ENCODE measurements at regions not wholly inside any gene's neighbourhood (a gene's known extent, or its start where the extent isn't known, plus 50 kb on each side); places are given as distances from the start of the nearest gene placed in this dataset.

- CTCF ChIA-PET, result no interaction called here
- no peak for DNase-seq
- POLR2A ChIA-PET, result no interaction called here
- H3K27me3 Mint-ChIP-seq, result no peaks in the 10 kb centered on the region
- intact Hi-C loops (cut with micrococcal nuclease), result no loop called here
- H3K36me3 Mint-ChIP-seq, result no peaks in the 10 kb centered on the region
- H3K9me3 Mint-ChIP-seq, result no peaks in the 10 kb centered on the region
- H3K4me3 Mint-ChIP-seq, result no peak overlapping the region
- H3K4me1 Mint-ChIP-seq (ENCODE audit: low read depth), result peaks cover 14% of the 10 kb centered on the region
- no peak overlapping the region for H3K27ac Mint-ChIP-seq
Observed at GRCh38 chr5:152094716-152095115, 170.1 kb upstream of the GLRA1 start.

DNA sequence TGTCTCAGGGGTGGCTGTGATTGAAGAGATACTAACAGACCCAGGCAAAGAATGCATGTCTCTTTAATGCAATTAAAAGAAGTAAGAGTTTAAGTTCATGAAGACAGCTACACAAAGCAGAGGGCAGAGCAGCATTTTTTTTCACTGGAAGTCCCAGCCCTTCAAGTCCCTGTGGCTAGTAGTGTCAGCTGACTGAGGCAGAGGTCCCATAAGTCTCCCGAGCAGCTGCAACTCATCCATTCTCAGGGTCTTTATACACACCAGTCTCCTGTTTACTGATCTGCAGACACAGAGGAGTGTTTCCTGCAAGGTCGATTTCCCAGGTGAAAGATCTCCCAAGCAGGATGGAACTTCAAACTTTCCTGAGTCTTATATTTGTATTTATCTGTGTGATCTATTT is 169.4 kb upstream of the GLRA1 start:
- Mint-ChIP-seq H3K36me3 (no peaks in the 10 kb centered on the region), H3K9me3 (no peaks in the 10 kb centered on the region), H3K4me1 (ENCODE audit: low read depth) (peaks cover 14% of the 10 kb centered on the region), H3K27ac (no peak overlapping the region), H3K4me3 (no peak overlapping the region), H3K27me3 (no peaks in the 10 kb centered on the region)
- CTCF ChIA-PET, result no interaction called here
- intact Hi-C loops (cut with micrococcal nuclease), result no loop called here
- POLR2A ChIA-PET, result no interaction called here
- no peak for DNase-seq

DNA sequence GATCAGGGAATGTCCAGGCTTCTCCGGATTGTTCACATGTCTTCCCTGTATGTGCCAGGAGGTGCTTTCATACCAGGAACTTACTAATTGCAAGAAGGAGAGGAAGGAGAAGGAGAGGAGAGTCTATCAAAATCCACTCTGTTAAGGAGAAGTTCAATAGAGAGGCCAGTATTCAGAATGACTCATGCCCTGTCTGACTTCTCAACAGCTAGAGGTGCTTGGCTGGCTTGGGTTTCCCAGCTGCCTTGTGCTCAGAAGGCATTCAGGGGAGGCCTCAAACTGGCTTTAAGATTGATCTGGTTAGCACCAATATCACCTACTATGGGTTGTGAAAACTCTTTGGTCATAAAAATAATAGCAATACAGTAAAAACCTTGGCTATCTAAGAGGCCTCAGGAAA is 167.9 kb upstream of the GLRA1 start:
- Mint-ChIP-seq H3K9me3 (no peaks in the 10 kb centered on the region), H3K36me3 (no peaks in the 10 kb centered on the region), H3K4me1 (ENCODE audit: low read depth) (peaks cover 14% of the 10 kb centered on the region)

GRCh38 chr5:152089644-152090043 is 165.0 kb upstream of the GLRA1 start:
- no peaks in the 10 kb centered on the region for H3K9me3 Mint-ChIP-seq

More for the DNA sequence above, 167.9 kb upstream of the GLRA1 start:
- ChIA-PET POLR2A (no interaction called here), CTCF (no interaction called here)
- Mint-ChIP-seq H3K27ac (no peak overlapping the region), H3K4me3 (no peak overlapping the region), H3K27me3 (no peaks in the 10 kb centered on the region)
- intact Hi-C loops (cut with micrococcal nuclease), result no loop called here
- DNase-seq, result no peak

GRCh38 chr5:152086668-152087067 is 162.0 kb upstream of the GLRA1 start:
- Mint-ChIP-seq H3K36me3 (no peaks in the 10 kb centered on the region), H3K27me3 (no peaks in the 10 kb centered on the region), H3K27ac (no peak overlapping the region), H3K4me1 (ENCODE audit: low read depth) (peaks cover 5% of the 10 kb centered on the region), H3K4me3 (no peak overlapping the region), H3K9me3 (no peaks in the 10 kb centered on the region)
- no peak for DNase-seq
- POLR2A ChIA-PET, result no interaction called here
- intact Hi-C loops (cut with micrococcal nuclease), result no loop called here
- CTCF ChIA-PET, result interaction anchor here (0.6 kb wide), 1 partner anchor 196 kb away, joined by 3 read pairs; no protein-coding TSS in a partner anchor

More at GRCh38 chr5:152089644-152090043, 165.0 kb upstream of the GLRA1 start:
- POLR2A ChIA-PET, result no interaction called here
- CTCF ChIA-PET, result no interaction called here
- H3K27ac Mint-ChIP-seq, result no peak overlapping the region
- intact Hi-C loops (cut with micrococcal nuclease), result no loop called here
- peaks cover 5% of the 10 kb centered on the region for H3K4me1 Mint-ChIP-seq (ENCODE audit: low read depth)
- no peaks in the 10 kb centered on the region for H3K36me3 Mint-ChIP-seq
- no peak for DNase-seq
- H3K27me3 Mint-ChIP-seq, result no peaks in the 10 kb centered on the region
- H3K4me3 Mint-ChIP-seq, result no peak overlapping the region

- ChIA-PET POLR2A (no interaction called here), CTCF (interaction anchor here (0.9 kb wide), 1 partner anchor 259 kb away, joined by 3 read pairs; no protein-coding TSS in a partner anchor)
- Mint-ChIP-seq H3K36me3 (no peaks in the 10 kb centered on the region), H3K4me1 (ENCODE audit: low read depth) (no peaks in the 10 kb centered on the region), H3K4me3 (no peak overlapping the region), H3K27me3 (no peaks in the 10 kb centered on the region), H3K9me3 (no peaks in the 10 kb centered on the region), H3K27ac (no peak overlapping the region)
- intact Hi-C loops (cut with micrococcal nuclease), result no loop called here
- no peak for DNase-seq
Observed at GRCh38 chr5:152084476-152084875, 159.8 kb upstream of the GLRA1 start.

- no peak overlapping the region for H3K27ac Mint-ChIP-seq
- CTCF ChIA-PET, result no interaction called here
Observed at GRCh38 chr5:152083231-152083630, 158.6 kb upstream of the GLRA1 start.

GRCh38 chr5:152072091-152072490 is 147.4 kb upstream of the GLRA1 start:
- Mint-ChIP-seq H3K4me3 (no peak overlapping the region), H3K36me3 (no peaks in the 10 kb centered on the region), H3K27ac (no peak overlapping the region), H3K27me3 (no peaks in the 10 kb centered on the region), H3K9me3 (no peaks in the 10 kb centered on the region), H3K4me1 (ENCODE audit: low read depth) (no peaks in the 10 kb centered on the region)
- CTCF ChIA-PET, result no interaction called here
- POLR2A ChIA-PET, result no interaction called here
- DNase-seq, result no peak
- intact Hi-C loops (cut with micrococcal nuclease), result no loop called here

More at GRCh38 chr5:152083231-152083630, 158.6 kb upstream of the GLRA1 start:
- Mint-ChIP-seq H3K4me3 (no peak overlapping the region), H3K9me3 (no peaks in the 10 kb centered on the region), H3K36me3 (no peaks in the 10 kb centered on the region), H3K27me3 (no peaks in the 10 kb centered on the region), H3K4me1 (ENCODE audit: low read depth) (no peaks in the 10 kb centered on the region)
- intact Hi-C loops (cut with micrococcal nuclease), result no loop called here
- POLR2A ChIA-PET, result no interaction called here
- DNase-seq, result no peak

DNA sequence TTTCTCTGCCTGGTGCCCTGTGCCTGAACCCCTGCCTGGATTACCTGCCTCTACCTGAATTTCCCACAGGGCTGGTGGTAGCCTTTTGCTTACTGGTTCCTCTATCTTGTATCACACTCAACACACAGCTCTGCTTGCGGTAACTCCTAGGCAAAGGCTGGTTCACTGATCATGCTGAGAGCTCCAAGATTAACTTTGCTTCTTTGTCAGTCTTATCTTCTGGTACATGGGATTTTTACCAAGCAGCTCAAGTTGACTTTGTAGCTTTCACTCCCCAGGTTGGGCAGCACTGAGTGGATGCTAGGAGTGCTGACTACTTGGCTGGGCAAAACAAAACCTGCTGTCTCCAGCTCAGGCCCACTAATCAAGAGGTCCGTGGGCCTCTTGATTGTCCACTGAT is 145.9 kb upstream of the GLRA1 start:
- H3K4me3 Mint-ChIP-seq, result no peak overlapping the region
- no peaks in the 10 kb centered on the region for H3K36me3 Mint-ChIP-seq
- POLR2A ChIA-PET, result no interaction called here
- H3K4me1 Mint-ChIP-seq (ENCODE audit: low read depth), result no peaks in the 10 kb centered on the region
- CTCF ChIA-PET, result no interaction called here
- intact Hi-C loops (cut with micrococcal nuclease), result no loop called here
- no peaks in the 10 kb centered on the region for H3K27me3 Mint-ChIP-seq
- DNase-seq, result no peak
- no peaks in the 10 kb centered on the region for H3K9me3 Mint-ChIP-seq
- H3K27ac Mint-ChIP-seq, result no peak overlapping the region

- Mint-ChIP-seq H3K27me3 (no peaks in the 10 kb centered on the region), H3K4me3 (no peak overlapping the region), H3K4me1 (ENCODE audit: low read depth) (no peaks in the 10 kb centered on the region), H3K9me3 (no peaks in the 10 kb centered on the region), H3K36me3 (no peaks in the 10 kb centered on the region), H3K27ac (no peak overlapping the region)
- POLR2A ChIA-PET, result no interaction called here
- intact Hi-C loops (cut with micrococcal nuclease), result no loop called here
- CTCF ChIA-PET, result no interaction called here
- DNase-seq, result no peak
Observed at GRCh38 chr5:152066784-152067183, 142.1 kb upstream of the GLRA1 start.

- H3K9me3 Mint-ChIP-seq, result no peaks in the 10 kb centered on the region
- ChIA-PET CTCF (no interaction called here), POLR2A (no interaction called here)
- intact Hi-C loops (cut with micrococcal nuclease), result no loop called here
- no peak overlapping the region for H3K27ac Mint-ChIP-seq
- no peaks in the 10 kb centered on the region for H3K4me1 Mint-ChIP-seq (ENCODE audit: low read depth)
- H3K27me3 Mint-ChIP-seq, result no peaks in the 10 kb centered on the region
- no peaks in the 10 kb centered on the region for H3K36me3 Mint-ChIP-seq
- DNase-seq, result no peak
- no peak overlapping the region for H3K4me3 Mint-ChIP-seq
Observed at GRCh38 chr5:152063004-152063403, 138.4 kb upstream of the GLRA1 start.

DNA sequence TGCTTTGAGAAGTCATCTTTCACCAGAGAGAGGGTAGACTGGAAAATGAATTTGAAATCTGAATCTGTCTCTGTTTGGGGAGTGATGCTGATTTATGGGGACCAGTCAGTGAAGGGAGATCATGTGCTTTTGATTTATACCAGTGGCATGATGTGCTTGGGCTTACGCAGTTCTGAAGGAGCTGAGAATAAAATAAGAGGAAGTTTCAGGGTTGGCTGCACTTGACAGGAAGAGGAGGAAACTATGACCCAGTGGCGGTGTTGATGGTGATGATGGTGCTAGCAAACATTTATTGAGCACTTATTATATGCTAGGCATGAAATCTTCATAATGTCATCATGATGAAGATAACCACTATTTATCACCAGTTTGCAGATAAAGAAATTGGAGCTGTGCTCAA is 136.4 kb upstream of the GLRA1 start:
- POLR2A ChIA-PET, result no interaction called here
- Mint-ChIP-seq H3K36me3 (no peaks in the 10 kb centered on the region), H3K9me3 (no peaks in the 10 kb centered on the region), H3K27ac (no peak overlapping the region), H3K4me1 (ENCODE audit: low read depth) (no peaks in the 10 kb centered on the region), H3K4me3 (no peak overlapping the region), H3K27me3 (no peaks in the 10 kb centered on the region)
- CTCF ChIA-PET, result no interaction called here
- intact Hi-C loops (cut with micrococcal nuclease), result no loop called here
- no peak for DNase-seq

DNA sequence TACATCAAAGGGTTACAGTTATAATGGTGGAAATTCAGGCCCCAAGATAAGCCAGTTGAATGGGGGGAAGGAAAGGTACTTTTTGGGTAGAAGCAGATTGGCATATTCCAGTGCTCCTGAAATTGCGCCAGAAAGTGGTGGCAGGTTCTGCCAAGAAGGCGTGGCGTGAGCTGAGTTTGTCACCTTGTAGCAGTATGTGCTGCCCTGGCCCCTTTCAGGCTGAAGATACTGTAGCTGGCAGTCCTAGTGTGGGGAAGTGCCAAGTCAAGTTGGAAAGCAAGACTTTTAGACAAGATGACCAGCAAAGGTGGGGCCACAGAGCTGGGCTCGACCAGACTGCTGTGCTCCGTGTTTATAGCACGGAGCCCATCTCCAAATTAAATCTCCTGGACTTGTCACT is 133.6 kb upstream of the GLRA1 start:
- no peak for DNase-seq
- CTCF ChIA-PET, result no interaction called here
- Mint-ChIP-seq H3K27ac (no peak overlapping the region), H3K4me3 (no peak overlapping the region), H3K9me3 (no peaks in the 10 kb centered on the region), H3K36me3 (no peaks in the 10 kb centered on the region), H3K4me1 (ENCODE audit: low read depth) (no peaks in the 10 kb centered on the region), H3K27me3 (no peaks in the 10 kb centered on the region)
- intact Hi-C loops (cut with micrococcal nuclease), result no loop called here
- POLR2A ChIA-PET, result no interaction called here

GRCh38 chr5:152056931-152057330 is 132.3 kb upstream of the GLRA1 start:
- Mint-ChIP-seq H3K27ac (no peak overlapping the region), H3K36me3 (peaks cover 4% of the 10 kb centered on the region), H3K9me3 (peaks cover 7% of the 10 kb centered on the region), H3K27me3 (no peaks in the 10 kb centered on the region), H3K4me1 (ENCODE audit: low read depth) (no peaks in the 10 kb centered on the region), H3K4me3 (no peak overlapping the region)
- CTCF ChIA-PET, result no interaction called here
- intact Hi-C loops (cut with micrococcal nuclease), result no loop called here
- POLR2A ChIA-PET, result no interaction called here
- no peak for DNase-seq
